HG02938 (cell line): ENCODE measurements at regions not wholly inside any gene's neighbourhood (a gene's known extent, or its start where the extent isn't known, plus 50 kb on each side); places are given as distances from the start of the nearest gene placed in this dataset.
A peak's percentile ranks its signal among the peaks of the same experiment; 100 is the strongest.
"Not testable (repeated sequence)": the region's sequence is repeated elsewhere in the genome, so short reads cannot be mapped to it uniquely, and the experiment has no call there.

Experiments
- ATAC-seq: cut with Tn5 transposase; IDR thresholded peaks from one replicate; pipeline ENCODE4 v1.9.1; 2021; ENCODE audit warnings: mild to moderate bottlenecking, moderate library complexity; ENCODE audit not compliant: unreplicated experiment

DNA sequence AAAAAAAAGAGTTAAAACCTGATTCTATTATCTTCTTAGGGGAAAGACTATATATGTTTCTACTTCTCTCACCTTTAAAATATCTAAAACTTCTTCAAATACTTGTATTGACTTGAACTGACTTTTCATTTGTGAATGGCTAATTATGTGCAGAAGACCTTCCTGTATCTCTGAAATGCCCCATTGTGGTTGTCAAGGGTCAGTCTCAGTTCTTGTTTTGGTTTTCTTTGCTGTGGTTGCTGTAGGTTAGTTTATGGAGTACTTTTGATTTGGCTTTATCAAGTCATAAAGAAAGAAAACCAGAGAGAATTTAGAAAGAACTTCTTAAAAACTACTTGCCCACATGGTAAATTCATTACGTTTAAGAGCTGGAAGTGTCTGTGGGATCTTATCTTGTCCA lies 345.3 kb upstream of the POU1F1 start:
- ATAC-seq, result peak; percentile 90

DNA sequence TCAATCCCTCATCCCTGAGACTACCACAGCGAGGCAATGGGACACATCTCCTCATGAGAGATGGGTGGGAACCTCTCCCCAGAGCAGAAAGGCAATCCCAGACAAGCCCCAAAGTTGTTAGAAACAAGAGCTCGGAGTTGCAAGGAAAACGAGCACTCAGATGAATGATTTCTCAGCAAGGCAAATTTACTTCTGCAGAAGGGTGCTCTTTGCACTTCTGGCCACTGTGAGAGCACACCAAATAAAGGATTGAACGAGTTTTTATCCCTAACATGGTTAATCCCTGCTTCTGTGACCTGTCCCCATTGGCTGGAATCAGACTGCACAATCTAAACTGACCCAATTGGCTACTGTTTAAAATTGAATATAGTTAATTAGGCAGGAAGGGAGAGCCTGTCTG lies 339.1 kb upstream of the POU1F1 start:
- ATAC-seq, result no peak

DNA sequence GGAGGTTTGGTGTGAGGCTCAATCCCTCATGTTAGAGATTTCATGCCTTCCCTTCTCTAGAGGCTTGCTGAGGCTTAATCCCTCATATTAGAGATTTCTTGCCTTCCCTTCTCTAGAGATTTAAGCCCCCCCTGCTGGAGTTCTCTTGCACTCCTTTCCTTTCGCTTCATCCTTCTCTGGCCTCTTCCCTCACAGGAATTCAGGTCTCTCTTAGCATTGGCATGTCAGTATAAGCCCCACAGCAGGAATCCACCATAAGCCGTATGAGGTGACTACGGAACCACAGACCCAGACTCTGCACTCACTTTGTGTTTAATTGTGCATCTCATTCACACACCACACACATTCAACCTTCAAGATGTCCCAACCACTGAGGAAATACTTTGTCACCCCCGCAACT lies 338.6 kb upstream of the POU1F1 start:
- ATAC-seq, result no peak

DNA sequence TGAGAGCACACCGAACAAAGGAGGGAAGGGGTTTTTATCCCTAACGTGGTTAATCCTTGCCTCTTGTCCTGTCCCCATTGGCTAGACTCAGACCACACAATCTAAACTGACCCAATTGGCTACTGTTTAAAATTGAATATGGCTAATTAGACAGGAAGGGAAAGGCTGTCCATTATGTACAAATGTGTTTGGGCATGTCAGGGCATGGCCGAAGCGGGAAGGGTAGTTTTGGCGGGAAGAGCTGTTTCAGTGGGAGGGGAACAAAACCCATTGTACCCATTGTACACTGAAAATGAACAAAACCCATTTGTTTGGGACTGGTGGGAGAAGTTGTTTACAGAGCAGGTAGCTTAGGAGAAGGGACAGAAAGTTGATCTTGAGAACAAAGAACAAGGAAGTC lies 330.9 kb upstream of the POU1F1 start:
- no peak for ATAC-seq

DNA sequence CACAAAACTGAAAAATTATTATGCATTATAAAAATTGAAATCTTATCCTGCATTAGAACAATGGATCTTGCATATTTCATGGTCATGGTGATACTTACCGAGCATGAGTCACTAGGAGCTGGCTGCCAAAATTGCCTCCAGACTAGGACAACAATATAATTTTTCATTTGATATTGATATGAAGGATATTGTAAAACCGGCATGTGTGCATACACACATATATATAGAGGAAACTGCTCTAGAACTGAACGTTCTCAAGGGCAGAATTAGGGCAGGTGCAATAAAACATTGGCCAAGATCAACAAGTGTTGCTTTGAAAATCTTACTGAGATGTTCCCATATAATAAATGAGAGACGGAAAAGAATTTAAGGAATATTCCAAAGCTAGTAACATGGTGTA lies 319.4 kb upstream of the POU1F1 start:
- no peak for ATAC-seq

DNA sequence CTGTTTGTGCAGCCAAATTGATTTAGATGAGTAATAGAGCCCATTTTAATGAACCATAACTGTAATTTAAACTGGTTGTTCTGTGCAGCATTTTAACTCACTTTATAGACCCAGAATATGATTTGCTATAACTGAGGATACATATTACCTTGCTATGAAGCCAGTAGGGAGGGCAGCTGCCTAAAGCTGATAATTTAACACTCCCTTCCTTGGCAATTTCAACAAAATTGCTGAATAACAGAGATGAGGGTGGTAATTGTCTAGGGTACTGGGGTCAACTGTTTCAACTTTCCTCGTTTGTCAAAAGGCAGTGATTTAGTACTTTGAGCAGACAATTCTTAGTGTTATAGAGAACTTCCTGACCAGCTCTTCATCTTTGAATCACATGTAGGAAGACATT lies 304.9 kb upstream of the POU1F1 start:
- no peak for ATAC-seq

DNA sequence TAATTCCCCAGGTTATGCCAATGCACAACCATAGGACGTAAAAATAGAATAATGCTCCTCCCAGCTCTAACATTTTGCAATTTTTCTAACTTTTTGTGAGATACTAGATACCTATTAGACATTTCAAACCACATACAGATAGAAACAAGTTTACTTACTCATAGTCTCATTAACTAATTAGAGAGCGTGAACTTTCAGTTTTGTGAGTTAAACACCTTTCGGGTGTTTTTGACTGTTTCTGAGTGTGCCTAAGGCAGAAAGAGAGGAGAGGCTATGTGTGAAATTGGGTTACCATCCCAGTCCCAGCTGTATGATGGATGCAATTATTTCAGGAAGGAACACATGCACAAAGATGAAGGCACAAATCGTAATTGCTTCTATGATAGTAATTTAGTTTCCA lies 300.4 kb upstream of the POU1F1 start:
- ATAC-seq, result no peak

DNA sequence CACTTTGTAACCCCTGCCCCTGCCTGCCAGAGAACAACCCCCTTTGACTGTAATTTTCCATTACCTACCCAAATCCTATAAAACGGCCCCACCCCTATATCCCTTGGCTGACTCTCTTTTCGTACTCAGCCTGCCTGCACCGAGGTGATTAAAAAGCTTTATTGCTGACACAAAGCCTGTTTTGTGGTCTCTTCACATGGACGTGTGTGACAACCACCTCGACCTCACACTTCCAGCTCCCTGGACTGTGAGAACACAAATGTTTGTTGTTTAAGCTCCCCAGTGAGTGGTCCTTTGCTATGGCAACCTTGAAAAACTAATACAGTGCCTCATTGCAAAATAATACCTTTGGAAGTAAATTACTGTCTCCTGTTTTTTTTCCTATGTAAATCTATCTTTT lies 299.2 kb upstream of the POU1F1 start:
- no peak for ATAC-seq

DNA sequence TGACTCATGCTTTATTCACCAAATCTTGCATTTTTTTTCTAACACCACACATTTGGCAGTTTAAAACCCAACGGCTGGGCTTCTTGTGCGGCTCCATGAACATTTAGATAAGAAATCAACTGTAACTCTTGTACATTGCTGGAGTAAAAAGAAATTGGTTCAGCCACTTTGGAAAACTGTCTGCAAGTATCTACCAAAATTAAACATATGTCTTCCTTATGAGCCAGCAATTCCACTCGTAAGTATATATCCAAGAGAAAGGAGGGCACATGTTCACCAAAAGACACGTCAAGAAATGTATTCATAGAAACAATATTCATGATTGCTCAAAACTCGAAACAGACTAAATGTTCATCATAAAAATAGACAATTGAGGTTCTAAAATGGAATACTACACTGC lies 291.9 kb upstream of the POU1F1 start:
- no peak for ATAC-seq

DNA sequence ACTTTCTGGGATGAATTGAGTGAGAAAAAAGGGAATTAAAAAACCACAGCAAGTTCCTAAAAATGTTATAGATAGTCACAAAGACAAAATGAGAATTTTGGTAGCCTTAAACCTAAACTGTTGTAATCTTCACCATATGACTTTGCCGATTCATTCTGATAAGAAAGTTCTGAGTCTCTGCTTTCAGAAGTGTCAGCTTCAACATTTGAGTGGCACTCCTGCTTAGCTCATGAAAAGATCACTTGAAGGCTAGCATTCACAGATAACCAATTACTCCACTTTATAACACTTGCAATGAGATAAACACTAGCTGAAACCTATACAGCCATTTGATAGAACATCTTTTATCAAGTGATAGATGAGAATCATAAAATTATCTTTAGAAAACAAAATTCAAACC lies 288.1 kb upstream of the POU1F1 start:
- ATAC-seq, result no peak

DNA sequence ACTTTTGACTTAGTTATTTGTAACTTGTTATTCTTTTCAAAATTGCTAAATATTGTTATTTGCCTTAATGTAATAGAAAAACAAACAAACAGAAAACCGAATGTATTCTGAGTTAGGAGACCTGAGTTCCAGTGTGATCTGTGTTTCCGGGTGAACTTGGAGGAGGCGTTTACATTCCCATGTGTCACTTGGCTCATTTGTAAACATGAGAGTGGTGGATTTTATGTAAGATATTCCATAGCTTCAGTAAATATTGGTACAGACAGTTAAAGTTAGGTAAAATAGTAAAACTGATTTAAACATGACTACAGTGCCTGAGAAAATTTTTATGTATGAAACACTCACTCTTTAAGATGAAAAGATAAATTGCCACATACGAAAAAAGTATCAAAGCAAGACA lies 287.3 kb upstream of the POU1F1 start:
- ATAC-seq, result no peak

DNA sequence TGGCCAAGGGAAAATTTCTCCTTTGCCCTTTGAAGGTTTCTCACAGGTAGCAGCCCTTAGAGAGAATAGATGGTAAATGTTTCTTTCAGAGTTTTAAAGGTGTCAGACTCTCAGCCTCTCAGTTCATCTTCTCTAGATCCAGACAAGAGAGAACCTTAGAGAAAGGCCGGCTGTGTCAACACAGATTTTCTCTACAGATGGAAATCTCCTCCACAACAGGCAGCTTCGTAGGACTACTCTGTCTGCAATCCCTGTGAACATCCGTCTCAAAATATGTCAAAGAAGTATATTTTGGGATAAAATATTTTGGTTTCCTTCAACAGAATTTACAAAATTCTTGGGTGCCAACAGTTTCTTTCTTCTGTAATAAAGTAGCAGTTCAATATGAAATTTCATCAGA lies 282.1 kb upstream of the POU1F1 start:
- ATAC-seq, result no peak

DNA sequence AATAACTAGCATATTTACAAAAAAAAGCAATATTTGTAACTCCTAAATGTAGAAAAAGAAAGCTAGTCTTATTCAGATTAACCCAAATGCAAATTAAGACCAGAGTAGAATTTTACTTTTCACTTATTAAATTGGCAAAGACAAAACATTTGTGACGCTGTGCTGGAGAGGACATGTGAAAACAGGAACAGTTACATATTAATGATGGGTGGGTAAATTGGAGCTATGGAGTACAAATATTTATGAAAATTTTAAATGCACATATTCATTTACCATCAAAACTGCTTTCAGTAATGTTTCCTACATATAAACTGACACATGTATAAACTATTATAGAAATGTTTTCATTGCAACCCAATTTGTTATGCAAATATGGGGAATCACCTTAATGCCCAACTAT lies 278.9 kb upstream of the POU1F1 start:
- no peak for ATAC-seq

DNA sequence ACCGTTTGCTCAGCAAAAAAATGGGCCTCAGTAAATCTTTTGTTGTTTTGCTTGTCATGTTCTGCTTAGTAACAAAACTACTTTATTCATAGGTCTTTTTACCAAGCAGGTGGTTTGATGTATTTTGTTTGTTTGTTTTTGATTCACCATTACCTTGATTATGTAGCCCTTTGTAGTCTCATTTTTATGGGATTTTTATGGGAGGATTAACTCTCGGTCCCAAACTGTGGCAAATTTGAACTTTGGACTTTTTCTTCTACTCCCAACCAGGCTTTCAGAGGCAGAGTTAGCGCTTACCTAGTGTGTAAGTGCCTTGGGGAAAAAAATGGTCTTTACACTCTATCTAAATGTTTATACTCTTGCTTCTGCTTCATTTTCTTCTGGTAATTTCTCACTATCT lies 276.7 kb upstream of the POU1F1 start:
- no peak for ATAC-seq

DNA sequence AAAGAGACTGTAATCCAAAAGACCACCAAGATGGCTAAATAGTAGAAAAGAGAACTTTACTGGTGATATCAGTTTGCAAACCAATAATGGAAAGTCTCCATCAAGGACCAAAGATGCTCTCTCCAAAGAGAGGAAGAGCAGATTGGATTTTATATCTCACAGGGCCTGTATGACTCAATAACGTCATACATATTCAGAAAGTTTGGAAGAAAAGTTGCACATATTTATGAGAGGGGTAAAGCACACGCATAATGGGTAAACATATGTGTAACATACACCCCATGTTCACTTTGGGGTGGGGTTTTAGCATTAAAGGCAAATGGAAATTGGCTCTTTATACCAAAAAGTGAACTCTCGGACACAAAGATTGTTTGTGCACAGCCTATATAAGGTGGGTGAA lies 274.5 kb upstream of the POU1F1 start:
- ATAC-seq, result no peak

DNA sequence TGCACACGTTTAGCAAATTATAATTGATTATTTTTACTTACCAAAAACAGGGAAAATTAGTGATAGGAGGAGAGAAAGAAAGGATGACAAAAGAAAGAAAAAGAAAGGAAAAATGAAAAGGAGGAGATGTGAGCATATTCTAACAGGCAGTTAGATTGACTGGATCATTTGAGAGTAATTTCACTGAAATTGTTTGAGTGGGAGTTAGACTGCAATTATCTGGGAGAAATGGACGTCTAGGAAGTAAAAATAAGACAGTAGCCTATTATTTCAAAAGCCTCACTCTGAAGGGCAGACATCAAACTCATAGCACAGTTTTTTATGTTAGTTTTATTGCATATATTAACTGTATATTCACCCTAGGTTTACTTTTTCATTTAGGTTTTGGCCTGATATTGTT lies 272.8 kb upstream of the POU1F1 start:
- ATAC-seq, result no peak

DNA sequence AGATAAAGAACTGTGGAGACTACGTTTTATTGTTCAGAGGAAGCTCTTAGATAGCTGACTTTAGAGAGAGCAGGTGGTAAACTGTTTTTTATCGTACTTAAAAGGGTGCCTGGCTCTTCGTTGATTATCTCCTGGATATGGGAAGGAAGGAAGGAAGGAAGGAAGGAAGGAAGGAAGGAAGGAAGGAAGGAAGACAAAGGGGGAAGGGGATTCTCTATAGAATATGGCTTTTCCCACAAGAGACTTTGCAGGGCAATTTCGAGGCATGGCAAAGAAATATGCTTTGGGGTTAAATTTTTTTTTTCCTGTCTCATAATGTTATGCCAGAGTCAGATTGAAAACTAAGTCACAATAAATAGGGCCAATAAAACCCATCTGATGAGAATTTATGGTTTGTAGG lies 271.9 kb upstream of the POU1F1 start:
- ATAC-seq, result no peak

DNA sequence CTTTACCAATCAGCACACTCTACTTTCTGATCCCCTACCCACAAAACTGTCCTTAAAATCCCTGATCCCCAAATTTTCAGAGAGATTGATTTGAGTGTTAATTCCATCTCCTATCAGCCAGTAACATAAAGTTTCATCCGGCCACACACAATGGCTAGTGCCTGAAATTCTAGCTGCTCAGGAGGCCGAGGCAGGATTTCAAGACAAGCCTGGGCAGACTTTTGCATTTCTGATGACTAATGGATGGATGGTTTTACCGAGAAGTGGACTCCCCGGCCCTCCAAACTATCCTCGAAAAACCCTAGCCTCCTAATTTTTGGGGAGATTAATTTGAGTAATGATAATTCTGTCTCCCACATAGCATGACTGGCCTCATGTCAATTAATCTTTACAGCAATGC lies 269.8 kb upstream of the POU1F1 start:
- no peak for ATAC-seq

DNA sequence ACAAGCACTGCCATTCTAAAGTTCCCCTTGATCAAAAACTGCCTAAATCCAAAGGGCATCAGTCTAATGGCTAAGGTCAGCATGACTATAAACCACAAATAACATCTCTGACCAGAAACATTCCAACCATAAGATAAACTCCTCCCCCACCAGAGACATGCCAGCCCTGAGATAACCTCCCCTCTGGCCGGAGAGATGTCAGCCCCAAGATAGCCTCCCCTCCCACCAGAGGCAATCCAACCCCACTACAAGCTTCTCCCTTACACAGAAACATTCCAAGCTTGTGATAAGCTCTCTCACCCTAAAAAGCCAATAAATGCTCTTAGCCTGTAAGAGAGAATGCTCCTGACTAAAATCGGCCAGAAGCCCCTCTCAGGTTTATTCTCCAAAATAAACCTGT lies 267.0 kb upstream of the POU1F1 start:
- not testable (repeated sequence) for ATAC-seq

DNA sequence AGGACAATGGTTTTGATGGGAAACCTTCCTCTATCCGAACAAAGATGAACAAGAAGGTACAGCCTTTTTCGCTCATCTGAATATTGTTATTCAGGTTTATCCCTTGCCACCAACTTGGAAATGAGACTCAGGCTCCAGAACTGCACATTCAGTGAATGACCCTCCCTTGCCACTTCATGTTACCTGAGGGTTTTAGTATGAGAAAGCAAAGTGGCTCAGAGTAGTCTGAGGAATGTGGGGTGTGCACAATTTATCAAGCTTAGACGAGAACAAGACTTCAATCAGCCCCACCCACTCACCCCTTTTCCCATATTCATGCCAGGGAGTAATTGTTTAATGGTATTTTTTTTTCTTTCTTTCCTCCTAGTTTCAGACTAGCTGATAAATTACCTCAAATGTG lies 265.3 kb upstream of the POU1F1 start:
- no peak for ATAC-seq

DNA sequence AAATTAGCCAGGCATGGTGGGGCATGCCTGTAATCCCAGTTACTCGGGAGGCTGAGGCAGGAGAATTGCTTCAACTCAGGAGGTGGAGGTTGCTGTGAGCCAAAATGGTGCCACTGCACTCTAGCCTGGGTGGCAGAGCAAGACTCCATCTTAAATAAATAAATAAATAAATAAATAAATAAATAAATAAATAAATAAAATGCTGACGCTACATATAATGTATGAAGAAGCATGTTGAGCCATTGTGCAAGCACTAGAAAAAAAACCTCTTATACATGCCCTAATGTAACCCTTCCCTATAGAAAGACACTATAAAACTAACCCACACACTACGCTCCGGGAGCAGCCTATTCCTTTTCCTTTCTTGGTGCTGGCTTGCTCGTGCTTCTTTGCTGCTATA lies 262.3 kb upstream of the POU1F1 start:
- ATAC-seq, result not testable (repeated sequence)

DNA sequence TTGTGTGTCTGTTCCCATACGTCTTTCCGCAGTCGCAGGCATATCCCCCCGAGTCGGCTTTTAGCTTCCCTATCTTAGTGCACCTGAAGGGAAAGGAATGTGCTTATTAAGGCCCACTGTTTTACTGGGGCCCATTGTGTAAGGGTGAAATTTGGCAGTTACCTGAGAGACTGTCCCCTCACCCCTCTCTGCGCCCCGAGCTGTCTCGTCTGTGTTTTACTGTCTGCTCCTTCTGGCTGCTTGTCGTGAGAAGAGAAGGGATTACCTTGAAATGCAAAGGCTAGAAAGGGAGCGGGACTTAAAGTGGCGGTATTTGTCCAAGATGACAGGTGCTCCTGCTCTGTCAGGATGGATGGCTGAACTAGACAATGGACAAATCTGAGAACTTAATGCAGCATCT lies 233.0 kb upstream of the POU1F1 start:
- ATAC-seq, result no peak

DNA sequence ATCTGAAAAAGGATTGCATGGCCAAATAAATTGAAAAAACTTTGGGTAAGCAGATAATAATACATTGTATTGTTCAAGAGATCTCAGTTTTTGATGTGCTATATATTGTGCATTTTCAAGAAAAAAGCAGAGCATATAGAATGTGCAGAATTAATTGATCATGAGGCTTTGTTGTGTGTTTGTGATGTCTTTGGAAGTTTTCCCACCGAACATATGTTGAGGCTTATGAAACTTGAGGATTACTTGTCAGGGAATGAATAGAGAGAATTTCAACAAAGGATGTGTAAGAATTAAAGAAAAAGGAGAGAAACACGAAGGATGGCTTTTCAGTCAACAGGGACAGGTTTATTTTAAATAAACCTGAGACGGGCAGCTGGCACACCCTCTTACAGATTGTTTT lies 232.5 kb upstream of the POU1F1 start:
- no peak for ATAC-seq

DNA sequence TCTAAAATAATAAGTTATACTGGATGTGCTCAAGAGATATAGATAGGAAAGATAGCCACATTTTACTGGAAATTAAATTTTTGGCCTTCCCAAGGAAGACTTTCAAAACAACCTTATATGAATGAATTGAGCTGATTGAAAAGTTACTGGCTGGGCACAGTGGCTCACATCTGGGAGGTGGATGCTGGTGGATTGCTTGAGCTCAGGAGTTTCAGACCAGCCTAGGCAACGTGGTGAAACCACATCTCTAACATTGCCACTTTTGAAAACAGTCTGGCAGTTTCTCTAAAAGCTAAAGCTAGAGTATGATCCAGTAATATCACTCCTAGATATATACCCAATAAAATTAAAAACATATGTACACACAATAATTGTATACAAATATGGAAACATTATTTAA lies 231.4 kb upstream of the POU1F1 start:
- ATAC-seq, result no peak
